ENCODE measurements at regions not wholly inside any gene's neighbourhood (a gene's known extent, or its start where the extent isn't known, plus 50 kb on each side); places are given as distances from the start of the nearest gene placed in this dataset.

DNA sequence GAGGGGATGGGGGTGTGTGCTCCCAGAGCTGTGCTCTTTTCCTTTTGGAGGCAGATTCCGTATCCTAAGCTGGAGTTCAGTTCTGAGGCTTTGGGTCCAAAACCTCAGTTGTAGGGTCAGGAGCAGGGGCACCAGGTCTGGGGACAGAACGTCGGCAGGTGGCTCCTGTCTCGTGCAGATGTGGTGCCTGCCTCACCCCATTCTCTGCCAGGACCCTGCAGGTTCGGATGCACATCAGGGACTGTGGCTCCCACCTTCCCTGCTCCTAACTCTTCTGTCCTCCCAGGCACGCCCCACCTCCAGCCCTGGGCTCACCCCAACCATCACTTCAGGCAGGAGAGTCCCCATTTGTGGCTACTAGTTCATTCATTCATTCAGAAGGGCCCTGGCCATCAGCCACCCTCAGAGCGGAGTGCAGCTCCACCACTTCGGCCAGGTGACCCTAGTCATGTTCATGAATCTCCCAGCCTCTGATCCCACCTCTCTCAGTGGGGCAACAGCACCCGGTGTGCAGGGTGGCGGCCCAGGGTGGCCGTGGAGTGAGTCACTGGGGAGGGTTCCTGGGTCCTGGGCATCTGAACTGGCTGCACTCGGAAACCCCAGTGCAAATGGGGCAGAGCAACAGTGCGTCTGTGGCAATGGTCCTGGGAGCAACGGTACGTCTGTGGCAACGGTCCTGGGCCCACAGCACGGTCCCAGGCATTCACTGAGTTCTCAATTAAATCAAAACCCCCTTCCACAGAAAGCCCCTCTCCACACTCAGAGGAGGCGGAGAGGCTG lies 100.8 kb upstream of the FAM20C start:
- Mint-ChIP-seq H3K36me3 (ENCODE audit: low read depth) (no peaks in the 10 kb centered on the region), H3K4me1 (peaks cover 26% of the 10 kb centered on the region), H3K27me3 (ENCODE audit: low read depth, poor library complexity) (peaks cover 15% of the 10 kb centered on the region), H3K4me3 (no peak overlapping the region), H3K27ac (no peak overlapping the region), H3K9me3 (no peaks in the 10 kb centered on the region)
- no peak for DNase-seq
- TF ChIP-seq, protein P1, sequence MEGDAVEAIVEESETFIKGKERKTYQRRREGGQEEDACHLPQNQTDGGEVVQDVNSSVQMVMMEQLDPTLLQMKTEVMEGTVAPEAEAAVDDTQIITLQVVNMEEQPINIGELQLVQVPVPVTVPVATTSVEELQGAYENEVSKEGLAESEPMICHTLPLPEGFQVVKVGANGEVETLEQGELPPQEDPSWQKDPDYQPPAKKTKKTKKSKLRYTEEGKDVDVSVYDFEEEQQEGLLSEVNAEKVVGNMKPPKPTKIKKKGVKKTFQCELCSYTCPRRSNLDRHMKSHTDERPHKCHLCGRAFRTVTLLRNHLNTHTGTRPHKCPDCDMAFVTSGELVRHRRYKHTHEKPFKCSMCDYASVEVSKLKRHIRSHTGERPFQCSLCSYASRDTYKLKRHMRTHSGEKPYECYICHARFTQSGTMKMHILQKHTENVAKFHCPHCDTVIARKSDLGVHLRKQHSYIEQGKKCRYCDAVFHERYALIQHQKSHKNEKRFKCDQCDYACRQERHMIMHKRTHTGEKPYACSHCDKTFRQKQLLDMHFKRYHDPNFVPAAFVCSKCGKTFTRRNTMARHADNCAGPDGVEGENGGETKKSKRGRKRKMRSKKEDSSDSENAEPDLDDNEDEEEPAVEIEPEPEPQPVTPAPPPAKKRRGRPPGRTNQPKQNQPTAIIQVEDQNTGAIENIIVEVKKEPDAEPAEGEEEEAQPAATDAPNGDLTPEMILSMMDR (IDR thresholded peaks at IDR 0.05): no peak

DNA sequence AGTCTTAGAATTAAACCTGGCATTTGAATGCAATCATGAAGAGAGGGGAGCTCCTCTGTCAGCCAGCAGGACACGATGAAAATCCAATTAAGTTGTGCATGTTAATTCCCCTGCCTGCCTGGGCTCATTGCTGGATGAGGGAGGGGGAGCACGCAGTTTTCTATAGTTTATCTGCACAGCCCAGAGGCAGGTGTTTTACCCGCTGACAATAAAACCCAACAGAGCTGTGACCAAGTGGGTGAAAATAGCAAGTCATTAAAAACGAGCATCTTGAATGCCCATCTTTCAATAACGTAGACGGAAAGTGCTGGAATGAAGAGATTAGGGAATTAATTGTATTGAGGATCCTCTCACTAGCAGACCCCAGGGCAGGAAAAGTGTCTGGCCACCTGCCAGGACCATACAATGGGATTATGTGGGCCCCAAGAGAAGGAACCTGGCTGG lies 100.1 kb upstream of the FAM20C start:
- Mint-ChIP-seq H3K27me3 (ENCODE audit: low read depth, poor library complexity) (peaks cover 16% of the 10 kb centered on the region), H3K9me3 (no peaks in the 10 kb centered on the region), H3K27ac (no peak overlapping the region), H3K4me3 (no peak overlapping the region), H3K4me1 (peaks cover 26% of the 10 kb centered on the region), H3K36me3 (ENCODE audit: low read depth) (no peaks in the 10 kb centered on the region)
- no peak for DNase-seq
- TF ChIP-seq, protein P1 (IDR thresholded peaks at IDR 0.05): no peak

DNA sequence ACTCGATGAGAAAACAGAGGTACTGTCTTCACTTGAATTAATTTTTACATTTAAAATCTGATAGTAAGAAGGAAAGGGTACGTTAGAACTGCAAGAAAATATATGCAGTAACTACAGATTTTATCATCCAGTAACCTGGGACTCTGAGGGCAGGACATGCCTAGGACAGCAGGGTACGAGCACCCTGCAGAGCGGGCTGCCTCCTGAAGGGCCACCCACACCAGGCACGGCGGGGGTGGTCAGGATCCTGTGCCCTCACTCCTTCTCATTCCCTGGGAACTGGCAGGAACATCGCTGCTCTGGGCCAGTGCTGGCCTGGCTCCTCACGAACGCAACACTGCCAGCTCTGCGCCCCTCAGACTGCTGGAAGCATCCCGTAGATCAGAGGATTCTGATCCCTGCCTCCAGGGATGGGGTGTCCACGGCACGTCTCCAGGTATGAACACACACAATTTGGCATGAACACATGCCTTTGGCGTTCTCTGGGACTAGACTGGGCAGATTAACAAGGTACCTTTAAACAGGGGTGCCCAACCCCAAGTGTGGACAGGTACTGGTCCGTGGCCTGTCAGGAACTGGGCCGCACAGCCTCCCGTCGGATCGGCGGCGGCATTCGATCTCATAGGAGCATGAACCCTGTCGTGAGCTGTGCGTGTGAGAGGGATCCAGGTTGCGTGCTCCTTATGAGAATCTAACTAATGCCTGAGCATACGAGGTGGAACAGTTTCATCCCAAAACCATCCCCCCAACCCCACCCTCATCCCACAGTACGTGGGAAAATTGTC lies 99.3 kb upstream of the FAM20C start:
- no peak overlapping the region for H3K27ac Mint-ChIP-seq
- H3K36me3 Mint-ChIP-seq (ENCODE audit: low read depth): no peaks in the 10 kb centered on the region
- TF ChIP-seq, protein P1 (IDR thresholded peaks at IDR 0.05): no peak
- DNase-seq: no peak
- no peak overlapping the region for H3K4me3 Mint-ChIP-seq
- H3K4me1 Mint-ChIP-seq: peaks cover 25% of the 10 kb centered on the region
- H3K9me3 Mint-ChIP-seq: peaks cover 3% of the 10 kb centered on the region
- H3K27me3 Mint-ChIP-seq (ENCODE audit: low read depth, poor library complexity): peaks cover 20% of the 10 kb centered on the region

DNA sequence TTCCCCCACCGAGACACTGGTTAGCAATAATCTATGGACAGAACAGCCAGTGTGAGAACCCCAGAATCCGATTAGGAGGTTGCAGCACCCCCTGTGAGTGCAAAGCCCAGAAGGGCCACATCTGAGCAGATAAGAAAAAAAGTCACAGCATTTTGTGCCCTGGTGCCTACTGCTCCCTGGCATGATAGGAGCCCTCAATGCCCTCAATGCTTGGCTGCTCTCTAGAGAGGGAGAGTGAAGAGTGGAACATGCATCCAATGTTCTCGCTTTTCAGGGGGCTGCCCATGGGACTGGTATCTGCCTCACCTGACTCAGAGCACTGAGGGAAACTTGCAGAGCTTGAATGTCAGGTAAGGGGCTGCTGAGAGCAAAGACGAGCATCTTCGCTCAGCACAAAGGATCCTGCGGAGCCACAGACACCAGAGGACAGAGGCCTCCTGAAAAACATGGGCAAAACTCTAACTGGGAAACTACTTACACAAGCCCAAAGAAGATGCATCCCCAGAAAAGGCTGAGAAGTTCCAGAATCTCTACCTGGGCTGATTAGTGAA lies 98.0 kb upstream of the FAM20C start:
- Mint-ChIP-seq H3K36me3 (ENCODE audit: low read depth) (no peaks in the 10 kb centered on the region), H3K27me3 (ENCODE audit: low read depth, poor library complexity) (peaks cover 16% of the 10 kb centered on the region), H3K27ac (no peak overlapping the region), H3K4me1 (peaks cover 13% of the 10 kb centered on the region), H3K4me3 (no peak overlapping the region), H3K9me3 (peaks cover 7% of the 10 kb centered on the region)
- TF ChIP-seq, protein P1 (IDR thresholded peaks at IDR 0.05): no peak
- no peak for DNase-seq

DNA sequence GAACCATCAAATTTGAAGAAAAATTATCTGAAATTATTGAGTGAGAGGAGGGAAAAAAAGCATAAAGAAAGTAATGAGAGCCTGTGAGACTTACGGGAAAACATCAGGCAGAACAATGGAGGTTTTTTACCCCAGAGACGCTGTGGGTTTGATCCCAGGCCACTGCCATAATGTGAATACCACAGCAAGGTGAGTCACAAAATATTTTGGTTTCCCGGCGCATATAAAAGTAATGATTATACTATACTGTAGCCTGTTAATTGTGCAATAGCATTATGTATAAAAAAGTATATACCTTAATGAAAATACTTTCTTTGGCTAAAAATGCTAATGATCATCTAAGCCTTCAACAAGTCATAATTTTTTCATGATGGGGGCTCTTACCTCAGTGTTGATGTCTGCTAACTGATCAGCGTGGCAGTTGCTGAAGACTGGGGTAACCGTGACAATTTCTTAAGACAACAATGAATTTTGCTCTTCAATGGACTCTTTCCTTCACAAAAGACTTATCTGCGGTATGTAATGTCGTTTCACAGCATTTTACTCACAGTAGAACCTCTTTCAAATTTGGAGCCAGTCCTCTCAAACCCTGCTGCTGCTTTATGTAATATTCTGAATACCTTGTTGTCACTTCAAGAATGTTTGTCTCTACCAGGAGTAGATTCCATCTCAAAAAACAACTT lies 97.0 kb upstream of the FAM20C start:
- Mint-ChIP-seq H3K27ac (no peak overlapping the region), H3K4me3 (no peak overlapping the region), H3K36me3 (ENCODE audit: low read depth) (no peaks in the 10 kb centered on the region), H3K27me3 (ENCODE audit: low read depth, poor library complexity) (peaks cover 16% of the 10 kb centered on the region), H3K9me3 (peaks cover 7% of the 10 kb centered on the region), H3K4me1 (peaks cover 6% of the 10 kb centered on the region)
- no peak for DNase-seq
- TF ChIP-seq, protein P1 (IDR thresholded peaks at IDR 0.05): no peak

Measured in nephron progenitor cell (in vitro differentiated cells).